PFSK-1 (cell line): ENCODE measurements at regions not wholly inside any gene's neighbourhood (a gene's known extent, or its start where the extent isn't known, plus 50 kb on each side); places are given as distances from the start of the nearest gene placed in this dataset.

Experiments used
- FOXP2 ChIP-seq: optimal IDR thresholded peaks from 2 replicates; pipeline ENCODE3; 2011; ENCODE audit warnings: borderline replicate concordance, control low read depth, inconsistent platforms; ENCODE audit not compliant: insufficient read depth; ENCODE audit errors: extremely low read length, extremely low read depth
- POLR2AphosphoS5 ChIP-seq: IDR thresholded peaks from 2 replicates; pipeline ENCODE4 v1.6.1; 2012; ENCODE audit warnings: low read depth, mild to moderate bottlenecking, control low read depth, low read length, moderate library complexity
- SIN3A ChIP-seq: IDR thresholded peaks from 2 replicates; pipeline ENCODE4 v1.6.1; 2012; ENCODE audit warnings: mild to moderate bottlenecking, low read length, moderate library complexity, borderline replicate concordance; ENCODE audit not compliant: insufficient read depth
- TAF1 ChIP-seq: IDR thresholded peaks from 2 replicates; pipeline ENCODE4 v1.6.1; 2012; ENCODE audit warnings: low read length, control low read depth, borderline replicate concordance; ENCODE audit not compliant: insufficient read depth
- TF ChIP-seq, protein P1 (sequence below), 2 experiments: IDR thresholded peaks; 2 replicates each; pipeline versions ENCODE4 v1.6.1 to v1.8.0; 2011 to 2012; ENCODE audit warnings: low read depth in 2 of 2, low read length in 2 of 2, control low read depth in 1 of 2, inconsistent platforms in 1 of 2, mild to moderate bottlenecking in 1 of 2, moderate library complexity in 1 of 2; ENCODE audit not compliant: insufficient read depth in 1 of 2

DNA sequence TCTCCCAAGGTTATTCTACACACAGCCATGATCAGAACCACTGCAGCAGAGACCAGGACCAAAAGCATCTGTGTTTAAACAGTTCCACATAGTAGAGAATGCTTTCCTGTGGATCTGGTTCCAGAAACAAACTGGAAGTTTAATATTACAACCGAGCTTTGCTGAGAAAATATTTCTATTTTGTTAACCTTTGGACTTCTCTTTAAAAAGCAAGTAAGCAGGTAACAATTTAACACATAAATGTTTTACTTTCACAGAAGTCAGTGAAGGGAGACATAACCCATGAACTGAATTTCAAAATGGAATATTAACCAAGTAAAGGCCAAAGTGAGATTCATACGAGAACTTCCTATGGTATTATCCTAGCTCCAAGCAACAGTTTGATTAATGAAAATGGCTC lies 98.6 kb upstream of the PHYHIPL start:
- TF ChIP-seq TAF1 (no peak), FOXP2 (no peak), SIN3A (no peak), POLR2AphosphoS5 (no peak)
- TF ChIP-seq, protein P1, sequence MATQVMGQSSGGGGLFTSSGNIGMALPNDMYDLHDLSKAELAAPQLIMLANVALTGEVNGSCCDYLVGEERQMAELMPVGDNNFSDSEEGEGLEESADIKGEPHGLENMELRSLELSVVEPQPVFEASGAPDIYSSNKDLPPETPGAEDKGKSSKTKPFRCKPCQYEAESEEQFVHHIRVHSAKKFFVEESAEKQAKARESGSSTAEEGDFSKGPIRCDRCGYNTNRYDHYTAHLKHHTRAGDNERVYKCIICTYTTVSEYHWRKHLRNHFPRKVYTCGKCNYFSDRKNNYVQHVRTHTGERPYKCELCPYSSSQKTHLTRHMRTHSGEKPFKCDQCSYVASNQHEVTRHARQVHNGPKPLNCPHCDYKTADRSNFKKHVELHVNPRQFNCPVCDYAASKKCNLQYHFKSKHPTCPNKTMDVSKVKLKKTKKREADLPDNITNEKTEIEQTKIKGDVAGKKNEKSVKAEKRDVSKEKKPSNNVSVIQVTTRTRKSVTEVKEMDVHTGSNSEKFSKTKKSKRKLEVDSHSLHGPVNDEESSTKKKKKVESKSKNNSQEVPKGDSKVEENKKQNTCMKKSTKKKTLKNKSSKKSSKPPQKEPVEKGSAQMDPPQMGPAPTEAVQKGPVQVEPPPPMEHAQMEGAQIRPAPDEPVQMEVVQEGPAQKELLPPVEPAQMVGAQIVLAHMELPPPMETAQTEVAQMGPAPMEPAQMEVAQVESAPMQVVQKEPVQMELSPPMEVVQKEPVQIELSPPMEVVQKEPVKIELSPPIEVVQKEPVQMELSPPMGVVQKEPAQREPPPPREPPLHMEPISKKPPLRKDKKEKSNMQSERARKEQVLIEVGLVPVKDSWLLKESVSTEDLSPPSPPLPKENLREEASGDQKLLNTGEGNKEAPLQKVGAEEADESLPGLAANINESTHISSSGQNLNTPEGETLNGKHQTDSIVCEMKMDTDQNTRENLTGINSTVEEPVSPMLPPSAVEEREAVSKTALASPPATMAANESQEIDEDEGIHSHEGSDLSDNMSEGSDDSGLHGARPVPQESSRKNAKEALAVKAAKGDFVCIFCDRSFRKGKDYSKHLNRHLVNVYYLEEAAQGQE (IDR thresholded peaks at IDR 0.05; ENCODE audit: insufficient read depth in 1 of 2, low read depth in 2 of 2, low read length in 2 of 2), result no peak

DNA sequence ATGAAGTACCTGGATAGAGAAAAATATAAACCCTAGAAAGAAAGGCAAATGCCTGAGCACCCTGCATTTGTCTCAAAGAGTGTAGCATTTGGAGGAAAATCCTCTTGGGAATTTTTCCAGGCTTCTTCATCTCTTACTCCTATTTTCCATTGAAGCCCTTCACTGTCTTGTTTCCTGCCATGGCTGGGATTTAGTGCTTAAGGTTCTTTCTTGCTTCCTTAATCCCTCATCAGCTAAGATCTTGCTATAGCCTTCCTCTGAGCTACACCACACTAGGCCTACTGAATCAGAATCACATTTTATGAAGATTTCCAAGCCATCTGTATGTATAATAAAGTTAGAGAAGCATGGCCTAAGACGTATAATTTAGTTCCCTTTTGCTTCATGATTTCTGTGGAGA lies 97.5 kb upstream of the PHYHIPL start:
- TF ChIP-seq FOXP2, result no peak
- TF ChIP-seq TAF1, result no peak
- TF ChIP-seq POLR2AphosphoS5, result no peak
- TF ChIP-seq, protein P1 (IDR thresholded peaks at IDR 0.05; ENCODE audit: insufficient read depth in 1 of 2, low read depth in 2 of 2, low read length in 2 of 2), result no peak
- TF ChIP-seq SIN3A, result no peak

DNA sequence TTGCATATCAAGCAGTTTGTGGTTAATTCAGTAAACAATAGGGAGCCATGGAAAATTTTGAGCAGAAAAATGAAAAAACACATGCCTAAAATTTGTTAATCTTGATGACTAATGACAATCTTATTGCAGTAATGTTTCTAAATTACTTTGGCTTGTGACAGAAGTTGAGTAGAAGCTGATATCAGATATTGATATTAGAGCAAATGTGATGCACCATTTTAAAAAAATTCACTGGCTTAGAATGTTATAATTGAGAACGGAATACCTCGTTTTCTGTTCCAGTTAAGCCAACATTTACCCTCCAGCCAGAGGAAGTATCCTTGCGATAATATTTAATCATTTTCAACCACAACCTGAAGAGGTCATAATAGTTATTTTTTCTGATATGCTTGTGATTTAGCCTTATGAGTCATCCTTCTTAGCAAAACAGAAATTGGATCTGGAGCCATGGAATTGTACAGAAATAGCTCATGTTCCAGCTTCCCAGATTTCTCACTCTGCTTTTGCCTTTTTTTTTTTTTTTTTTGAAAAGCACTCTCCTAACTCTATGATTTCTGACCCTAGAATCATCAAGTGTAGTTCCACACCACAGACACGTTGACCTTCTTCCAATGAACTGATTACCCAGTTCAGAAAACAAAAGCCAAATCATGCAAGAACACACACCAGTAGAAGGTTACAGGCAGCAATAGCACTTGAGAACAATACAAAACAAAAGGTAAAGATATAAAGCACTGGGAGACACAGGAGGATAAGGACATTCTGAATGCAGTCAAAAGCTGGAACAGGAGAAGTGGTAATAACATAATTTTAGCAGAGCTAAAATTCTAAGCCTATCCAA lies 96.8 kb upstream of the PHYHIPL start:
- no peak for TF ChIP-seq POLR2AphosphoS5
- TF ChIP-seq TAF1, result peak; percentile 18; the same call in 1 of the 2 replicates
- 0 out of 2 replicates have a peak, but pooled peaks have one; percentile 38 for TF ChIP-seq SIN3A

DNA sequence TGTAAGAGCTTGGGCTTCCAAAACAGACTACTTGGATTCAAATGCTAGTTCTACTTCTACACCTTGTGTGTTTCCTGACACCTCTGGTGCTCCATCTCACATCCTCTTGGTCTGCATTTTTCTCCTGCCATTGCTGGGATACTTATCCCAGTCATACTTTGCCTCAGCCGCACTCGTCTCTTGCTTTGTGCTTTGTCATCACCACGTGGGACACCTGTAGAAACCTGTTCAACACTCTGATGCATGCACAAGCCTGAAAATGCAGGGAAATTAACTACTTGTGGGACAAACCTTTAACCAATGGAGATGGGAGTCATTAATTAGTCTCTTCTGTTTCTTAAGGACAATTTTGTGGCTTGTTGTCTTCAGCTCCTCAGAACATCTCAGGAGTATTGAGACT lies 94.2 kb upstream of the PHYHIPL start:
- TF ChIP-seq, protein P1 (IDR thresholded peaks at IDR 0.05; ENCODE audit: insufficient read depth in 1 of 2, low read depth in 2 of 2, low read length in 2 of 2), result no peak
- no peak for TF ChIP-seq SIN3A
- no peak for TF ChIP-seq FOXP2
- TF ChIP-seq POLR2AphosphoS5, result no peak
- no peak for TF ChIP-seq TAF1

DNA sequence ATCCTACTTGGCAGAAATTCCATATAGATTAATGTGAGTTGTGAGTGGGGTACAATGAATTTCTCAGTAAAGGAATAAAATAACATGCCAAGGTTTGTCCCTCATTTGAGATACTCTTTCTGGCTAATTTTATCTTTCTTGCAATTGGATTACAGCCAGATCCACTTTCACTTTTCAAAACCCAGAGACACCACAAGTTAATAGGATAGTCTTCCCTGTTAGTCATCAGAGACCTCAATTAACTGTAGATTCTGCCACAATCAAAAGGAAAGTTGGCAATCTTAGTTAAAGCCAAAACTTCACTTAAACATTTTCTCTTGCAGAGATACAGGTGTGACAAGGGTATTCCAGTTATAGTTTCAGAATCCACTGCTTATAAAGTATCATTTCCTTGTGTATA lies 91.4 kb upstream of the PHYHIPL start:
- TF ChIP-seq POLR2AphosphoS5 (no peak), SIN3A (no peak), TAF1 (no peak), FOXP2 (no peak)
- TF ChIP-seq, protein P1 (IDR thresholded peaks at IDR 0.05; ENCODE audit: insufficient read depth in 1 of 2, low read depth in 2 of 2, low read length in 2 of 2), result no peak
